ENCODE measurements at regions not wholly inside any gene's neighbourhood (a gene's known extent, or its start where the extent isn't known, plus 50 kb on each side); places are given as distances from the start of the nearest gene placed in this dataset.

DNA sequence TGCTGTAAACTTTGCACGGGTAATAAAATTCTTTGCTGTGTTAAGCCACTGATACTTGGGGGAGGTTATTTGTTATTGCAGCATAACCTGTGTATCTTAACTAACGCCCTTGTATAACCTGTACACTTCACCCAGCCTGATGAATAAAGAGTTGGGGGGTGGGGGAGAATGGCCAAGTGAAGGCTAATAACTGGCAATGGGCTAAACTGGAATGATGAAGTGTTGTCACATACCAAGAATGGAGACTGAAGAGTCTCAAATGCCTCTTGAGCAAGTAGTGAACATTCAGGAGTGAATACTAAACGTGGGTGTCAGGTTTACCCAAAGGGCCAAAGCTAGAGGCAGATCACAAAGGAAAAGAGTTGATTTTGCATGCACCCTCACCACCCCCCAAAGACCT, 169.4 kb downstream of the C1orf94 start:
- TF ChIP-seq, protein P1, sequence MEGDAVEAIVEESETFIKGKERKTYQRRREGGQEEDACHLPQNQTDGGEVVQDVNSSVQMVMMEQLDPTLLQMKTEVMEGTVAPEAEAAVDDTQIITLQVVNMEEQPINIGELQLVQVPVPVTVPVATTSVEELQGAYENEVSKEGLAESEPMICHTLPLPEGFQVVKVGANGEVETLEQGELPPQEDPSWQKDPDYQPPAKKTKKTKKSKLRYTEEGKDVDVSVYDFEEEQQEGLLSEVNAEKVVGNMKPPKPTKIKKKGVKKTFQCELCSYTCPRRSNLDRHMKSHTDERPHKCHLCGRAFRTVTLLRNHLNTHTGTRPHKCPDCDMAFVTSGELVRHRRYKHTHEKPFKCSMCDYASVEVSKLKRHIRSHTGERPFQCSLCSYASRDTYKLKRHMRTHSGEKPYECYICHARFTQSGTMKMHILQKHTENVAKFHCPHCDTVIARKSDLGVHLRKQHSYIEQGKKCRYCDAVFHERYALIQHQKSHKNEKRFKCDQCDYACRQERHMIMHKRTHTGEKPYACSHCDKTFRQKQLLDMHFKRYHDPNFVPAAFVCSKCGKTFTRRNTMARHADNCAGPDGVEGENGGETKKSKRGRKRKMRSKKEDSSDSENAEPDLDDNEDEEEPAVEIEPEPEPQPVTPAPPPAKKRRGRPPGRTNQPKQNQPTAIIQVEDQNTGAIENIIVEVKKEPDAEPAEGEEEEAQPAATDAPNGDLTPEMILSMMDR (IDR thresholded peaks at IDR 0.05; ENCODE audit: insufficient read depth, low read length, poor library complexity, severe bottlenecking), result no peak
- no peak for TF ChIP-seq EZH2phosphoT487 (conservative IDR thresholded peaks at IDR 0.05; ENCODE audit: low read length)

Measured in SU-DHL-6 (cell line).